Transverse colon (tissue), 4 donors: ENCODE measurements at regions not wholly inside any gene's neighbourhood (a gene's known extent, or its start where the extent isn't known, plus 50 kb on each side); places are given as distances from the start of the nearest gene placed in this dataset.
"Not testable (repeated sequence)": the region's sequence is repeated elsewhere in the genome, so short reads cannot be mapped to it uniquely, and the experiment has no call there.

ENCODE experiments used
- POLR2AphosphoS5 ChIP-seq, 3 donors: sonication (generic); formaldehyde crosslinking; IDR thresholded peaks; one replicate each; pipeline ENCODE4 v1.6.1; 2016; ENCODE audit warnings: antibody characterized with exemption in 3 of 3
- TF ChIP-seq, protein P1 (sequence below), 5 experiments: fragments of 200-600 bp in 3 of 5; fragments of 450-650 bp in 2 of 5; sonication (generic) in 3 of 5; IDR thresholded peaks; 1 replicate in 2 of 5; 2 replicates in 3 of 5; pipeline ENCODE4 v1.5.1; 2016 to 2017; ENCODE audit warnings: antibody characterized with exemption in 5 of 5, inconsistent platforms in 3 of 5, mild to moderate bottlenecking in 2 of 5, moderate library complexity in 1 of 5

- TF ChIP-seq, protein P1, sequence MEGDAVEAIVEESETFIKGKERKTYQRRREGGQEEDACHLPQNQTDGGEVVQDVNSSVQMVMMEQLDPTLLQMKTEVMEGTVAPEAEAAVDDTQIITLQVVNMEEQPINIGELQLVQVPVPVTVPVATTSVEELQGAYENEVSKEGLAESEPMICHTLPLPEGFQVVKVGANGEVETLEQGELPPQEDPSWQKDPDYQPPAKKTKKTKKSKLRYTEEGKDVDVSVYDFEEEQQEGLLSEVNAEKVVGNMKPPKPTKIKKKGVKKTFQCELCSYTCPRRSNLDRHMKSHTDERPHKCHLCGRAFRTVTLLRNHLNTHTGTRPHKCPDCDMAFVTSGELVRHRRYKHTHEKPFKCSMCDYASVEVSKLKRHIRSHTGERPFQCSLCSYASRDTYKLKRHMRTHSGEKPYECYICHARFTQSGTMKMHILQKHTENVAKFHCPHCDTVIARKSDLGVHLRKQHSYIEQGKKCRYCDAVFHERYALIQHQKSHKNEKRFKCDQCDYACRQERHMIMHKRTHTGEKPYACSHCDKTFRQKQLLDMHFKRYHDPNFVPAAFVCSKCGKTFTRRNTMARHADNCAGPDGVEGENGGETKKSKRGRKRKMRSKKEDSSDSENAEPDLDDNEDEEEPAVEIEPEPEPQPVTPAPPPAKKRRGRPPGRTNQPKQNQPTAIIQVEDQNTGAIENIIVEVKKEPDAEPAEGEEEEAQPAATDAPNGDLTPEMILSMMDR (IDR thresholded peaks at IDR 0.05), result not testable (repeated sequence)
- TF ChIP-seq POLR2AphosphoS5 (IDR thresholded peaks at IDR 0.05), result not testable (repeated sequence)
Measured at GRCh38 chr4:126201251-126202138, 886.7 kb downstream of the FAT4 start.
